ENCODE measurements at regions not wholly inside any gene's neighbourhood (a gene's known extent, or its start where the extent isn't known, plus 50 kb on each side); places are given as distances from the start of the nearest gene placed in this dataset.

- no peak overlapping the region for H3K27ac Mint-ChIP-seq
- H3K9me3 Mint-ChIP-seq = peaks cover 71% of the 10 kb centered on the region
- no peaks in the 10 kb centered on the region for H3K4me1 Mint-ChIP-seq (ENCODE audit: low read depth)
- no peak overlapping the region for H3K4me3 Mint-ChIP-seq
- peaks cover 5% of the 10 kb centered on the region for H3K36me3 Mint-ChIP-seq (ENCODE audit: low read depth)
- DNase-seq = no peak
- no peak for TF ChIP-seq CTCF (IDR thresholded peaks at IDR 0.05)
- H3K27me3 Mint-ChIP-seq (ENCODE audit: insufficient read depth) = peaks cover 3% of the 10 kb centered on the region; the same call in 1 of the 2 replicates
Observed at GRCh38 chr5:3163626-3164025, 412.1 kb upstream of the IRX2 start.

- Mint-ChIP-seq H3K4me1 (ENCODE audit: low read depth) (no peaks in the 10 kb centered on the region), H3K36me3 (ENCODE audit: low read depth) (peaks cover 5% of the 10 kb centered on the region), H3K4me3 (no peak overlapping the region), H3K9me3 (peaks cover 65% of the 10 kb centered on the region), H3K27ac (no peak overlapping the region), H3K27me3 (ENCODE audit: insufficient read depth) (peaks cover 2% of the 10 kb centered on the region; the same call in 1 of the 2 replicates)
- no peak for TF ChIP-seq CTCF (IDR thresholded peaks at IDR 0.05)
- no peak for DNase-seq
Observed at GRCh38 chr5:3161672-3162071, 410.2 kb upstream of the IRX2 start.

GRCh38 chr5:3157214-3157613 is 405.7 kb upstream of the IRX2 start:
- H3K36me3 Mint-ChIP-seq (ENCODE audit: low read depth) = peaks cover 3% of the 10 kb centered on the region; the same call in 1 of the 2 replicates
- H3K4me3 Mint-ChIP-seq = no peak overlapping the region
- H3K27me3 Mint-ChIP-seq (ENCODE audit: insufficient read depth) = peaks cover 2% of the 10 kb centered on the region; the same call in 1 of the 2 replicates
- peaks cover 67% of the 10 kb centered on the region for H3K9me3 Mint-ChIP-seq
- no peak for TF ChIP-seq CTCF (IDR thresholded peaks at IDR 0.05)
- no peak for DNase-seq
- H3K27ac Mint-ChIP-seq = no peak overlapping the region
- no peaks in the 10 kb centered on the region for H3K4me1 Mint-ChIP-seq (ENCODE audit: low read depth)

- no peak for TF ChIP-seq CTCF (IDR thresholded peaks at IDR 0.05)
- DNase-seq = no peak
- no peak overlapping the region for H3K4me3 Mint-ChIP-seq
- peaks cover 70% of the 10 kb centered on the region for H3K9me3 Mint-ChIP-seq
- H3K4me1 Mint-ChIP-seq (ENCODE audit: low read depth) = no peaks in the 10 kb centered on the region
- no peaks in the 10 kb centered on the region for H3K27me3 Mint-ChIP-seq (ENCODE audit: insufficient read depth)
- no peak overlapping the region for H3K27ac Mint-ChIP-seq
- no peaks in the 10 kb centered on the region; the same call in 1 of the 2 replicates for H3K36me3 Mint-ChIP-seq (ENCODE audit: low read depth)
Observed at GRCh38 chr5:3155717-3156116, 404.2 kb upstream of the IRX2 start.

GRCh38 chr5:3155046-3155445 is 403.6 kb upstream of the IRX2 start:
- no peaks in the 10 kb centered on the region; the same call in 1 of the 2 replicates for H3K36me3 Mint-ChIP-seq (ENCODE audit: low read depth)
- H3K27ac Mint-ChIP-seq = no peak overlapping the region
- no peak for TF ChIP-seq CTCF (IDR thresholded peaks at IDR 0.05)
- peaks cover 70% of the 10 kb centered on the region for H3K9me3 Mint-ChIP-seq
- DNase-seq = no peak
- H3K27me3 Mint-ChIP-seq (ENCODE audit: insufficient read depth) = no peaks in the 10 kb centered on the region; the same call in 1 of the 2 replicates
- no peaks in the 10 kb centered on the region for H3K4me1 Mint-ChIP-seq (ENCODE audit: low read depth)
- no peak overlapping the region for H3K4me3 Mint-ChIP-seq

GRCh38 chr5:3153906-3154305 is 402.4 kb upstream of the IRX2 start:
- Mint-ChIP-seq H3K27ac (no peak overlapping the region), H3K4me1 (ENCODE audit: low read depth) (no peaks in the 10 kb centered on the region), H3K36me3 (ENCODE audit: low read depth) (peaks cover 3% of the 10 kb centered on the region; the same call in 1 of the 2 replicates), H3K9me3 (peaks cover 70% of the 10 kb centered on the region), H3K27me3 (ENCODE audit: insufficient read depth) (no peaks in the 10 kb centered on the region; the same call in 1 of the 2 replicates), H3K4me3 (no peak overlapping the region)
- no peak for TF ChIP-seq CTCF (IDR thresholded peaks at IDR 0.05)
- no peak for DNase-seq

All from HFFc6 (cell line).